Suprapubic skin (tissue), 4 donors: ENCODE measurements at regions not wholly inside any gene's neighbourhood (a gene's known extent, or its start where the extent isn't known, plus 50 kb on each side); places are given as distances from the start of the nearest gene placed in this dataset.
A peak's percentile ranks its signal among the peaks of the same experiment; 100 is the strongest.
"Not testable (repeated sequence)": the region's sequence is repeated elsewhere in the genome, so short reads cannot be mapped to it uniquely, and the experiment has no call there.

ENCODE experiments used
- DNase-seq, 2 donors: peaks; one replicate each; pipeline ENCODE4 v3.0.0-alpha.2; 2019; ENCODE audit warnings: low spot score in 2 of 2
- H3K27ac ChIP-seq: fragments of 200-600 bp; sonication (generic); one replicate; pipeline ENCODE4 v1.5.1; 2019
- H3K27me3 ChIP-seq: fragments of 200-600 bp; sonication (generic); one replicate; pipeline ENCODE4 v1.5.1; 2019
- H3K36me3 ChIP-seq: fragments of 200-600 bp; sonication (generic); one replicate; pipeline ENCODE4 v1.5.1; 2019
- H3K4me1 ChIP-seq: fragments of 200-600 bp; sonication (generic); one replicate; pipeline ENCODE4 v1.5.1; 2019
- H3K4me3 ChIP-seq: fragments of 200-600 bp; sonication (generic); one replicate; pipeline ENCODE4 v1.5.1; 2019; ENCODE audit warnings: mild to moderate bottlenecking
- H3K9me3 ChIP-seq: fragments of 200-600 bp; sonication (generic); one replicate; pipeline ENCODE4 v1.5.1; 2019
- CTCF ChIP-seq, 2 donors: fragments of 200-600 bp in 1 of 2; fragments of 450-650 bp in 1 of 2; sonication (generic) in 1 of 2; IDR thresholded peaks; one replicate each; pipeline ENCODE4 v1.5.1; 2016 to 2019; ENCODE audit warnings: antibody characterized with exemption in 2 of 2, mild to moderate bottlenecking in 1 of 2, moderate library complexity in 1 of 2
- EP300 ChIP-seq: sonication (generic); formaldehyde crosslinking; IDR thresholded peaks from one replicate; pipeline ENCODE4 v1.6.1; 2017; ENCODE audit warnings: antibody characterized with exemption
- POLR2A ChIP-seq, 2 donors: fragments of 450-650 bp; IDR thresholded peaks; one replicate each; pipeline ENCODE4 v1.6.1; 2017; ENCODE audit warnings: antibody characterized with exemption in 2 of 2, mild to moderate bottlenecking in 2 of 2, moderate library complexity in 2 of 2
- POLR2AphosphoS5 ChIP-seq, 3 donors: sonication (generic); formaldehyde crosslinking; IDR thresholded peaks; one replicate each; pipeline ENCODE4 v1.6.1; 2017; ENCODE audit warnings: antibody characterized with exemption in 3 of 3
- WGBS: methylation state at CpG from one replicate; pipeline ENCODE4 v1.1.5; 2018; 5-methylcytosine and 5-hydroxymethylcytosine counted together

GRCh38 chr15:20168221-20168620 is 373.4 kb downstream of the GOLGA6L6 start:
- not testable (repeated sequence) for DNase-seq, H3K27me3 ChIP-seq, H3K4me3 ChIP-seq, H3K36me3 ChIP-seq, H3K9me3 ChIP-seq, H3K4me1 ChIP-seq, H3K27ac ChIP-seq
- 74% methylated on average over 19 of the region's 33 CpGs for WGBS

- DNase-seq, result peak in 1 of 2 donors; percentile 28
- not testable (repeated sequence) for H3K4me1 ChIP-seq, H3K4me3 ChIP-seq, H3K9me3 ChIP-seq, H3K27ac ChIP-seq, H3K27me3 ChIP-seq, H3K36me3 ChIP-seq
- no CpG with 5 or more reads among the region's 9 CpGs for WGBS
Measured at GRCh38 chr15:20153528-20153927, 388.1 kb downstream of the GOLGA6L6 start.

GRCh38 chr15:20148679-20149078 is 392.9 kb downstream of the GOLGA6L6 start:
- WGBS, result 87% methylated on average over 9 of the region's 14 CpGs
- not testable (repeated sequence) for H3K36me3 ChIP-seq, H3K4me1 ChIP-seq, H3K27ac ChIP-seq, H3K9me3 ChIP-seq, H3K4me3 ChIP-seq, H3K27me3 ChIP-seq
- peak in 1 of 2 donors; percentile 35 for DNase-seq

GRCh38 chr15:20148008-20148407 is 393.6 kb downstream of the GOLGA6L6 start:
- H3K27ac ChIP-seq, H3K4me1 ChIP-seq, H3K4me3 ChIP-seq, H3K9me3 ChIP-seq, DNase-seq, H3K36me3 ChIP-seq, H3K27me3 ChIP-seq: not testable (repeated sequence)
- 85% methylated on average over 64 of the region's 73 CpGs for WGBS

GRCh38 chr15:20144333-20145036 is 397.1 kb downstream of the GOLGA6L6 start:
- no CpG with 5 or more reads among the region's 14 CpGs for WGBS
- H3K4me1 ChIP-seq, result not testable (repeated sequence)
- peak in 1 of 2 donors; percentile 43 for DNase-seq

GRCh38 chr15:20142906-20143305 is 398.7 kb downstream of the GOLGA6L6 start:
- DNase-seq, H3K27me3 ChIP-seq, H3K9me3 ChIP-seq, H3K4me1 ChIP-seq, H3K36me3 ChIP-seq, H3K4me3 ChIP-seq, H3K27ac ChIP-seq: not testable (repeated sequence)
- WGBS, result no CpG with 5 or more reads among the region's 3 CpGs

More at GRCh38 chr15:20144333-20145036, 397.1 kb downstream of the GOLGA6L6 start:
- H3K27ac ChIP-seq, H3K9me3 ChIP-seq, H3K4me3 ChIP-seq, H3K36me3 ChIP-seq, H3K27me3 ChIP-seq: not testable (repeated sequence)

- H3K27ac ChIP-seq, H3K9me3 ChIP-seq, H3K27me3 ChIP-seq, H3K4me3 ChIP-seq, H3K36me3 ChIP-seq, H3K4me1 ChIP-seq: not testable (repeated sequence)
- WGBS, result no CpG with 5 or more reads among the region's 1 CpG
- DNase-seq, result peak; percentile 38 to 50
Measured at GRCh38 chr15:20142410-20142809, 399.2 kb downstream of the GOLGA6L6 start.

- not testable (repeated sequence) for H3K4me1 ChIP-seq, H3K4me3 ChIP-seq, H3K27me3 ChIP-seq, H3K9me3 ChIP-seq, H3K27ac ChIP-seq, H3K36me3 ChIP-seq
- WGBS, result 58% methylated on average over 2 of the region's 4 CpGs
- DNase-seq, result peak in 1 of 2 donors; percentile 44
Measured at GRCh38 chr15:20124668-20125067, 416.9 kb downstream of the GOLGA6L6 start.

- Histone ChIP-seq H3K4me3 (no peak overlapping the region), H3K4me1 (no peaks in the 10 kb centered on the region), H3K27ac (no peak overlapping the region), H3K9me3 (peaks cover 3% of the 10 kb centered on the region), H3K27me3 (no peaks in the 10 kb centered on the region), H3K36me3 (no peaks in the 10 kb centered on the region)
- WGBS, result 43% methylated on average over 1 of the region's 2 CpGs
- DNase-seq, result peak; percentile 61 to 83
- TF ChIP-seq EP300, result no peak
- no peak for TF ChIP-seq POLR2A (IDR thresholded peaks at IDR 0.05)
- no peak for TF ChIP-seq CTCF (IDR thresholded peaks at IDR 0.05)
- TF ChIP-seq POLR2AphosphoS5 (IDR thresholded peaks at IDR 0.05), result no peak
Measured at GRCh38 chr15:20106026-20106425, 435.6 kb downstream of the GOLGA6L6 start.

GRCh38 chr15:20105011-20105990 is 436.3 kb downstream of the GOLGA6L6 start:
- DNase-seq, result peak; percentile 65 to 74
- no CpG with 5 or more reads among the region's 3 CpGs for WGBS

GRCh38 chr15:20104551-20104950 is 437.0 kb downstream of the GOLGA6L6 start:
- H3K27me3 ChIP-seq, H3K4me3 ChIP-seq, H3K36me3 ChIP-seq, H3K4me1 ChIP-seq, H3K9me3 ChIP-seq, H3K27ac ChIP-seq: not testable (repeated sequence)
- peak; percentile 81 to 92 for DNase-seq
- 60% methylated on average over 1 of the region's 6 CpGs for WGBS

More at GRCh38 chr15:20105011-20105990, 436.3 kb downstream of the GOLGA6L6 start:
- not testable (repeated sequence) for H3K36me3 ChIP-seq, H3K9me3 ChIP-seq, H3K4me3 ChIP-seq, H3K27me3 ChIP-seq, H3K4me1 ChIP-seq, H3K27ac ChIP-seq

GRCh38 chr15:20102862-20103261 is 438.7 kb downstream of the GOLGA6L6 start:
- H3K4me3 ChIP-seq, H3K27me3 ChIP-seq, H3K9me3 ChIP-seq, H3K4me1 ChIP-seq, H3K27ac ChIP-seq, H3K36me3 ChIP-seq: not testable (repeated sequence)
- DNase-seq, result peak; percentile 82 to 94
- 74% methylated on average over 4 of the region's 5 CpGs for WGBS
